Fibroblast of the aortic adventitia (primary cell): ENCODE measurements at regions not wholly inside any gene's neighbourhood (a gene's known extent, or its start where the extent isn't known, plus 50 kb on each side); places are given as distances from the start of the nearest gene placed in this dataset.

Source experiments
- DNase-seq: peaks from one replicate; pipeline ENCODE4 v3.0.0-alpha.2; 2010; ENCODE audit warnings: low read depth
- H3K4me3 ChIP-seq: 2 replicates; pipeline ENCODE4 v1.5.1; 2011; ENCODE audit warnings: low read depth, mild to moderate bottlenecking, control low read depth, low read length, moderate library complexity
- CTCF ChIP-seq: IDR thresholded peaks from 2 replicates; pipeline ENCODE4 v1.5.1; 2011; ENCODE audit warnings: mild to moderate bottlenecking, low read length, control low read depth, inconsistent platforms; ENCODE audit not compliant: insufficient read depth

DNA sequence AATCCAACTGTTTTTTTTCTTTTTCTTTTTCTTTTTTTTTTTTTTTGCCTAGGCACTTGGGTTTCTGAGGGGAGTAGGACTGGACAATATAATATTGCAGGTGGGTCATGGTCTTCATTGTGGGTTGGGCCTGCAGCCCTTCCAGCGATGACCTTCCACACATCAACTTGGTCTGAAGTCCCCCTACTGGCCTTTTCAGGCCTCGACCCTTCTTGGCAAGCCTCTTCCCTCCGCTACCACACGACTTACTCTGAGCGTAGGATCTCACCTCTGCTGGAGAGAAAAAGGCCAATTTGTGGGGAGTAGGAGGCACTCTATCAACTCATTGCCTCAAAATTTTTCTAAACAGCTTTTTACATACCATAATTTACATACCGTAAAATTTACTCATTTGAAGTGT is 51.1 kb upstream of the GRIK3 start:
- TF ChIP-seq CTCF, result no peak
- no peak overlapping the region for H3K4me3 ChIP-seq
- DNase-seq, result no peak

- H3K4me3 ChIP-seq, result no peak overlapping the region
- TF ChIP-seq CTCF, result no peak
- DNase-seq, result no peak
Measured at GRCh38 chr1:37089750-37090149, 55.4 kb upstream of the GRIK3 start.

DNA sequence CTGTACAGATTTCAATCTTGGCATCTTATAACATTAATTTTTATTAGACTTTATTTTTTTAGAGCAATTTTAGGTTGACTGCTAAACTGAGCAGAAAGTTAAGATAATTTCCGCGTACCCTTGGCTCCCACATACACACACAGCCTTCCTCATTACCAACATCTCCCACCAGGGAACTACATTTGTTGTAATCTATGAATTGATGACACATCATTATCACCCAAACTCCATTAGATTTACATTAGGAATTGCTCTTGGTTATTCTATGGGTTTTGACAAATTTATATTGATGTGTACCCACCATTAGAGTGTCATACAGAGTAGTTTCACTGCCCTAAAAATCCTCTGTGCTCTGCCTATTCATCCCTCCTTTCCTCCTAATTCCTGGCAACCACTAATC is 56.4 kb upstream of the GRIK3 start:
- no peak for DNase-seq
- no peak overlapping the region for H3K4me3 ChIP-seq
- TF ChIP-seq CTCF, result no peak

DNA sequence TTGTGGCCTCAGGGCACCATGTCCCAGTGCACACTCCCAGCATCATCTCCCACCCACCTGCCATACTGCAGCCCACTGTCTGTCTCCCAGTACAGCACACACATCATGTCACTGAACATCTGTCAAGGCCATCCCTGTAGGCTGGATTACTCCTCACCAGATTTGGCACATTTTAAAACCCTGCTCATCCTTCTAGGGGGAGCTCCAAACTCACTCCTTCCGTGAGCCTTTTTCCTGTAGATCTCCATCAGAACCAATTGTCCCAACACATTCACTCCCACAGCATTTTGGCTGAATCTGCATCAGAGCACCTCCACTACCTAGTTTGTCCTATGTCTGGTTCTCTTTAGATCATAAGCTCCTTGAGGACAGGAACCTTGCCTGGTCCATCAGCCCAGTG is 58.6 kb upstream of the GRIK3 start:
- no peak for TF ChIP-seq CTCF
- no peak for DNase-seq
- H3K4me3 ChIP-seq, result no peak overlapping the region

- no peak for DNase-seq
- TF ChIP-seq CTCF, result no peak
- H3K4me3 ChIP-seq, result no peak overlapping the region
Measured at GRCh38 chr1:37094302-37094701, 60.0 kb upstream of the GRIK3 start.

- no peak for DNase-seq
- no peak for TF ChIP-seq CTCF
- H3K4me3 ChIP-seq, result no peak overlapping the region
Measured at GRCh38 chr1:37096523-37096922, 62.2 kb upstream of the GRIK3 start.

- no peak for DNase-seq
- no peak overlapping the region for H3K4me3 ChIP-seq
- no peak for TF ChIP-seq CTCF
Measured at GRCh38 chr1:37097731-37098130, 63.4 kb upstream of the GRIK3 start.
